EL (cell line): ENCODE measurements at regions not wholly inside any gene's neighbourhood (a gene's known extent, or its start where the extent isn't known, plus 50 kb on each side); places are given as distances from the start of the nearest gene placed in this dataset.
"Not testable (repeated sequence)": the region's sequence is repeated elsewhere in the genome, so short reads cannot be mapped to it uniquely, and the experiment has no call there.

Experiments
- DNase-seq: peaks from one replicate; pipeline ENCODE4 v3.0.0-alpha.2; 2016

GRCh38 chr5:106978582-106979165 is 692.1 kb downstream of the EFNA5 start:
- DNase-seq = not testable (repeated sequence)

GRCh38 chr5:106976363-106976762 is 694.4 kb downstream of the EFNA5 start:
- DNase-seq = no peak

- DNase-seq = no peak
These were observed 696.5 kb downstream of the EFNA5 start for GRCh38 chr5:106974272-106974671.

GRCh38 chr5:106966686-106967315 is 703.9 kb downstream of the EFNA5 start:
- no peak for DNase-seq

GRCh38 chr5:106964132-106964531 is 706.6 kb downstream of the EFNA5 start:
- no peak for DNase-seq

- no peak for DNase-seq
These were observed 707.1 kb downstream of the EFNA5 start for GRCh38 chr5:106963630-106964029.

GRCh38 chr5:106962464-106963230 is 708.1 kb downstream of the EFNA5 start:
- DNase-seq = no peak

GRCh38 chr5:106959387-106959786 is 711.4 kb downstream of the EFNA5 start:
- DNase-seq = no peak

- DNase-seq = no peak
These were observed 713.4 kb downstream of the EFNA5 start for GRCh38 chr5:106957336-106957735.

- no peak for DNase-seq
These were observed 713.9 kb downstream of the EFNA5 start for GRCh38 chr5:106956886-106957285.

- no peak for DNase-seq
These were observed 714.5 kb downstream of the EFNA5 start for GRCh38 chr5:106956187-106956586.

- DNase-seq = no peak
These were observed 729.8 kb downstream of the EFNA5 start for GRCh38 chr5:106940986-106941385.

- no peak for DNase-seq
These were observed 730.4 kb downstream of the EFNA5 start for GRCh38 chr5:106940301-106940846.

- no peak for DNase-seq
These were observed 747.3 kb downstream of the EFNA5 start for GRCh38 chr5:106923409-106923808.

GRCh38 chr5:106921567-106921966 is 749.2 kb downstream of the EFNA5 start:
- DNase-seq = no peak

- no peak for DNase-seq
These were observed 760.3 kb downstream of the EFNA5 start for GRCh38 chr5:106910486-106910885.

- no peak for DNase-seq
These were observed 761.0 kb downstream of the EFNA5 start for GRCh38 chr5:106909716-106910115.

GRCh38 chr5:106907979-106908378 is 762.8 kb downstream of the EFNA5 start:
- DNase-seq = no peak

GRCh38 chr5:106906199-106906598 is 764.5 kb downstream of the EFNA5 start:
- DNase-seq = no peak

GRCh38 chr5:106894964-106895363 is 775.8 kb downstream of the EFNA5 start:
- DNase-seq = no peak

GRCh38 chr5:106882035-106882434 is 788.7 kb downstream of the EFNA5 start:
- DNase-seq = no peak

- DNase-seq = no peak
These were observed 790.1 kb downstream of the EFNA5 start for GRCh38 chr5:106880656-106881055.

- no peak for DNase-seq
These were observed 792.9 kb downstream of the EFNA5 start for GRCh38 chr5:106877881-106878280.

- DNase-seq = no peak
These were observed 794.0 kb downstream of the EFNA5 start for GRCh38 chr5:106876665-106877194.
